Loucy (cell line): ENCODE measurements at regions not wholly inside any gene's neighbourhood (a gene's known extent, or its start where the extent isn't known, plus 50 kb on each side); places are given as distances from the start of the nearest gene placed in this dataset.

Source experiments
- H2AFZ ChIP-seq: fragments of 200-600 bp; sonication (generic); 2 replicates; pipeline ENCODE4 v1.6.0; 2016; ENCODE audit warnings: antibody characterized with exemption, mild to moderate bottlenecking, low read length, moderate library complexity
- H3F3A ChIP-seq: fragments of 200-600 bp; 2 replicates; pipeline ENCODE4 v1.6.0; 2016; ENCODE audit warnings: antibody characterized with exemption, low read depth, mild to moderate bottlenecking
- H3K27me3 ChIP-seq: fragments of 200-600 bp; sonication (generic); 2 replicates; pipeline ENCODE4 v1.6.1; 2014; ENCODE audit warnings: low read length, mild to moderate bottlenecking; ENCODE audit not compliant: insufficient read depth, poor library complexity, severe bottlenecking
- H3K36me3 ChIP-seq: fragments of 200-600 bp; sonication (generic); 2 replicates; pipeline ENCODE4 v1.6.1; 2016; ENCODE audit warnings: low read length; ENCODE audit not compliant: insufficient read depth
- H3K4me1 ChIP-seq: fragments of 200-600 bp; sonication (generic); 2 replicates; pipeline ENCODE4 v1.5.1; 2014; ENCODE audit warnings: low read length, mild to moderate bottlenecking; ENCODE audit not compliant: insufficient read depth, poor library complexity, severe bottlenecking
- H3K4me2 ChIP-seq: fragments of 200-600 bp; sonication (generic); 2 replicates; pipeline ENCODE4 v1.6.0; 2014; ENCODE audit warnings: antibody characterized with exemption, low read length, low read depth, mild to moderate bottlenecking; ENCODE audit not compliant: poor library complexity, severe bottlenecking
- H3K4me3 ChIP-seq: fragments of 200-600 bp; sonication (generic); 2 replicates; pipeline ENCODE4 v1.5.1; 2014; ENCODE audit warnings: low read length, mild to moderate bottlenecking, mixed read lengths; ENCODE audit not compliant: poor library complexity, severe bottlenecking
- H3K79me2 ChIP-seq: fragments of 200-600 bp; sonication (generic); 2 replicates; pipeline ENCODE4 v1.6.1; 2014; ENCODE audit warnings: low read length; ENCODE audit not compliant: insufficient read depth
- H3K9ac ChIP-seq: fragments of 200-600 bp; sonication (generic); 2 replicates; pipeline ENCODE4 v1.6.0; 2014; ENCODE audit warnings: mild to moderate bottlenecking, low read depth, low read length, moderate library complexity; ENCODE audit not compliant: poor library complexity, severe bottlenecking
- H3K9me2 ChIP-seq: fragments of 200-600 bp; sonication (generic); replicated peaks from 2 replicates; pipeline ENCODE4 v1.6.1; 2016; ENCODE audit warnings: low read depth, low read length, mixed read lengths
- H3K9me3 ChIP-seq: fragments of 200-600 bp; sonication (generic); 2 replicates; pipeline ENCODE4 v1.6.1; 2014; ENCODE audit warnings: mild to moderate bottlenecking, antibody characterized with exemption, low read length, low read depth; ENCODE audit not compliant: insufficient read depth
- H4K20me1 ChIP-seq: fragments of 200-600 bp; sonication (generic); 2 replicates; pipeline ENCODE4 v1.6.0; 2014; ENCODE audit warnings: antibody characterized with exemption, low read length, mild to moderate bottlenecking; ENCODE audit not compliant: insufficient read depth, poor library complexity, severe bottlenecking
- CTCF ChIP-seq: fragments of 200-600 bp; sonication (generic); conservative IDR thresholded peaks from 2 replicates; pipeline ENCODE4 v1.5.1; 2014; ENCODE audit warnings: mild to moderate bottlenecking, antibody characterized with exemption, low read length
- EZH2phosphoT487 ChIP-seq: fragments of 200-600 bp; IDR thresholded peaks from 2 replicates; pipeline ENCODE4 v1.6.1; 2018; ENCODE audit warnings: antibody characterized with exemption, mild to moderate bottlenecking, moderate library complexity, borderline replicate concordance

DNA sequence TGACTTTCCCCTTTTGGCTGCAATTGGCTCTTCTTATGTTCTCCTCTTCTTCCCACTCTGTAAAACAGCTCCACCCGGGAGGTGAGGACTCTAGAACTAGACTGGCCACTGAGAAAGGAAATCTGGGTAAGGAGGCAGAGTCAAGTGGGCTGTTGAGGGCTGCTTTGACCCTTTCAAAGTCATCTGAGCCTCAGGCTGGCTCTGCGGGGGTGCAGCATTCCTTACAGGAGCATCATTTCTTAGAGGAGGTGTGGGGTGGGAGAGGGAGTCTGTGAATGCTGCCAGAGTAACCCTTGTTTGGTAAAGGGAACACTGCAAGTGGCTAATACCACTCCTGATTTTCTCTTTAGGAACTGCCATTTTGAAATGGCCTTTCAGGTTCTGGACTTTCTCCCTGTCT is 377.7 kb upstream of the SMARCA2 start:
- H3K4me3 ChIP-seq: no peak overlapping the region
- H3F3A ChIP-seq: no peaks in the 10 kb centered on the region
- H3K9ac ChIP-seq: no peak overlapping the region
- H4K20me1 ChIP-seq: no peaks in the 10 kb centered on the region
- no peaks in the 10 kb centered on the region for H3K79me2 ChIP-seq
- no peaks in the 10 kb centered on the region for H3K9me3 ChIP-seq
- no peak overlapping the region for H2AFZ ChIP-seq
- H3K4me2 ChIP-seq: no peak overlapping the region
- H3K4me1 ChIP-seq: no peaks in the 10 kb centered on the region
- H3K36me3 ChIP-seq: no peaks in the 10 kb centered on the region
- H3K27me3 ChIP-seq: no peaks in the 10 kb centered on the region
- no peak for TF ChIP-seq EZH2phosphoT487
- TF ChIP-seq CTCF: no peak
- no peaks in the 10 kb centered on the region for H3K9me2 ChIP-seq

- Histone ChIP-seq H4K20me1 (no peaks in the 10 kb centered on the region), H3K9ac (no peak overlapping the region), H2AFZ (no peak overlapping the region), H3K27me3 (no peaks in the 10 kb centered on the region), H3K79me2 (no peaks in the 10 kb centered on the region), H3K4me3 (no peak overlapping the region), H3K4me1 (no peaks in the 10 kb centered on the region), H3K9me2 (no peaks in the 10 kb centered on the region), H3K36me3 (no peaks in the 10 kb centered on the region), H3K9me3 (no peaks in the 10 kb centered on the region), H3F3A (no peaks in the 10 kb centered on the region), H3K4me2 (no peak overlapping the region)
- no peak for TF ChIP-seq CTCF
- no peak for TF ChIP-seq EZH2phosphoT487
Observed at GRCh38 chr9:1639166-1639565, 376.0 kb upstream of the SMARCA2 start.

- Histone ChIP-seq H2AFZ (no peak overlapping the region), H3K79me2 (no peaks in the 10 kb centered on the region), H3K9me3 (no peaks in the 10 kb centered on the region), H3K4me3 (no peak overlapping the region), H3K9me2 (no peaks in the 10 kb centered on the region), H3K9ac (no peak overlapping the region), H3F3A (no peaks in the 10 kb centered on the region), H3K36me3 (no peaks in the 10 kb centered on the region), H3K4me2 (no peak overlapping the region), H4K20me1 (no peaks in the 10 kb centered on the region), H3K4me1 (no peaks in the 10 kb centered on the region), H3K27me3 (no peaks in the 10 kb centered on the region)
- TF ChIP-seq CTCF: no peak
- no peak for TF ChIP-seq EZH2phosphoT487
Observed at GRCh38 chr9:1647776-1648175, 367.4 kb upstream of the SMARCA2 start.
